ENCODE measurements at regions not wholly inside any gene's neighbourhood (a gene's known extent, or its start where the extent isn't known, plus 50 kb on each side); places are given as distances from the start of the nearest gene placed in this dataset.

DNA sequence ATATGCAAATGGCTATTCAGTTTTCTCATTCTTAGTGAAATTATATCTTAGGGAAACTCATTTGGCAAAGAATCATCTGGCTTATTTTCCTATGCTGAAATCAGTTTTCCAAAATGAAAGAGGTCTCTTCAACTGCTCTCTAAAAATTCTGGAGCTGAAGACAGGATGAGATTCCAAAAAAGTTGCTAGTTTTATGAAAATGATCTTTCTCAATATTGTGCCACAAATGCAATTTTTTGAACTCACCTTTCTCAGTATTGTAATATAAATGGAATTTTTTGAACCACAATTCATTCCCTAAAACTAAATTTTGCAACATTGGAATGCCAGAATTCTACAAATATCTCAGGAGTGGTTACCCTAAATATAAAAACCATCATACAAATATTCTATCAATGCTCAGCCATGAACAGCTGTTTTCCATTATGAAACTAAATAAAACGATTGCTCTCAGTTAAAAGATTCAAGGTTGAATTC is 147.7 kb upstream of the PKDCC start:
- H3K27me3 ChIP-seq (ENCODE audit: control insufficient read depth in 4 of 4, insufficient read depth in 4 of 4, low read length in 3 of 4) = no peaks in the 10 kb centered on the region
- no peak overlapping the region for H3K9ac ChIP-seq (ENCODE audit: low read depth in 1 of 2, low read length in 2 of 2)
- no peak overlapping the region for H3K27ac ChIP-seq (ENCODE audit: low read depth in 1 of 2, low read length in 2 of 2)
- H3K36me3 ChIP-seq (ENCODE audit: control insufficient read depth in 4 of 4, insufficient read depth in 3 of 4, low read depth in 1 of 4, low read length in 3 of 4) = no peaks in the 10 kb centered on the region
- no peak for TF ChIP-seq GABPA (IDR thresholded peaks at IDR 0.05 in 1 of 2, conservative IDR thresholded peaks at IDR 0.05 in 1 of 2)
- no peak for TF ChIP-seq REST (IDR thresholded peaks at IDR 0.05)
- no peak for TF ChIP-seq HNF4A (conservative IDR thresholded peaks at IDR 0.05)
- no peak for TF ChIP-seq EGR1 (IDR thresholded peaks at IDR 0.05; ENCODE audit: low read depth in 2 of 2)
- TF ChIP-seq MAX (IDR thresholded peaks at IDR 0.05) = no peak
- TF ChIP-seq YY1 (IDR thresholded peaks at IDR 0.05) = no peak
- no peak for TF ChIP-seq HNF4G (IDR thresholded peaks at IDR 0.05)
- TF ChIP-seq, protein P1, sequence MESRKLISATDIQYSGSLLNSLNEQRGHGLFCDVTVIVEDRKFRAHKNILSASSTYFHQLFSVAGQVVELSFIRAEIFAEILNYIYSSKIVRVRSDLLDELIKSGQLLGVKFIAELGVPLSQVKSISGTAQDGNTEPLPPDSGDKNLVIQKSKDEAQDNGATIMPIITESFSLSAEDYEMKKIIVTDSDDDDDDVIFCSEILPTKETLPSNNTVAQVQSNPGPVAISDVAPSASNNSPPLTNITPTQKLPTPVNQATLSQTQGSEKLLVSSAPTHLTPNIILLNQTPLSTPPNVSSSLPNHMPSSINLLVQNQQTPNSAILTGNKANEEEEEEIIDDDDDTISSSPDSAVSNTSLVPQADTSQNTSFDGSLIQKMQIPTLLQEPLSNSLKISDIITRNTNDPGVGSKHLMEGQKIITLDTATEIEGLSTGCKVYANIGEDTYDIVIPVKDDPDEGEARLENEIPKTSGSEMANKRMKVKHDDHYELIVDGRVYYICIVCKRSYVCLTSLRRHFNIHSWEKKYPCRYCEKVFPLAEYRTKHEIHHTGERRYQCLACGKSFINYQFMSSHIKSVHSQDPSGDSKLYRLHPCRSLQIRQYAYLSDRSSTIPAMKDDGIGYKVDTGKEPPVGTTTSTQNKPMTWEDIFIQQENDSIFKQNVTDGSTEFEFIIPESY (IDR thresholded peaks at IDR 0.05) = no peak
- TF ChIP-seq JUND (IDR thresholded peaks at IDR 0.05) = no peak
- TF ChIP-seq FOXA1 (IDR thresholded peaks at IDR 0.05) = no peak
- TF ChIP-seq CTCF (IDR thresholded peaks at IDR 0.05; ENCODE audit: low read depth, low read length, missing input control) = no peak
- no peak for TF ChIP-seq FOXA2 (IDR thresholded peaks at IDR 0.05)
- TF ChIP-seq RXRA (IDR thresholded peaks at IDR 0.05) = no peak
- no peak for TF ChIP-seq NR2F2 (IDR thresholded peaks at IDR 0.05)
- TF ChIP-seq SP1 (IDR thresholded peaks at IDR 0.05) = no peak
- TF ChIP-seq TAF1 (conservative IDR thresholded peaks at IDR 0.05) = no peak
- no peak for TF ChIP-seq RAD21 (IDR thresholded peaks at IDR 0.05)
- WGBS = 85% methylated on average over 1 of the region's 1 CpG
- no peaks in the 10 kb centered on the region for H3K9me3 ChIP-seq (ENCODE audit: control insufficient read depth in 4 of 4, low read length in 3 of 4)
- peaks cover 2 to 11% (median 5%) of the 10 kb centered on the region in 4 donors for H3K4me1 ChIP-seq (ENCODE audit: control insufficient read depth in 4 of 4, insufficient read depth in 4 of 4, low read length in 3 of 4)
- DNase-seq (ENCODE audit: low spot score) = no peak
- no peak overlapping the region for H3K4me3 ChIP-seq (ENCODE audit: low read depth in 1 of 3, low read length in 3 of 3)

DNA sequence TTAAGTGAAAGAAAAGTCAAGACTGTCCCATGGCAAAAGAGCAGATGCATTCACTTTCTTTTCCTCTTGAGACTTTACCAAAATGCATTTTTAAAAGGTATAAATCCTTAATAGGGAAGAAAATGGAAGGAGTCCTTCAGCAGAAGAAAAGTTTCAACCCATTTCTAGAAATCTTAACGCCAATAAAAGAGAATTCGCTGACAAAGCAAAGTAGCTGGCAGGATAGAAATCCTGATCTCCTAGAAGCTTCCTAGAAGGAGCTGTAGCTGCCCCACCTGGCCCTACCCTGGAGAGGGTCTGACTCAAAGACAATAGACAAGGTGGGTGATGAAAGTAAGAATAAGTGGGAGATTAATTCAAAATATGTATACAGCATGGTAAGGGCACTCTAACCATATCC is 144.9 kb upstream of the PKDCC start:
- H3K36me3 ChIP-seq (ENCODE audit: control insufficient read depth in 4 of 4, insufficient read depth in 3 of 4, low read depth in 1 of 4, low read length in 3 of 4) = no peaks in the 10 kb centered on the region
- no peak for DNase-seq (ENCODE audit: low spot score)
- H3K9ac ChIP-seq (ENCODE audit: low read depth in 1 of 2, low read length in 2 of 2) = no peak overlapping the region
- peaks cover 11 to 28% (median 22%) of the 10 kb centered on the region in 4 donors for H3K4me1 ChIP-seq (ENCODE audit: control insufficient read depth in 4 of 4, insufficient read depth in 4 of 4, low read length in 3 of 4)
- 95% methylated on average over 2 of the region's 2 CpGs for WGBS
- H3K4me3 ChIP-seq (ENCODE audit: low read depth in 1 of 3, low read length in 3 of 3) = no peak overlapping the region
- no peaks in the 10 kb centered on the region for H3K27me3 ChIP-seq (ENCODE audit: control insufficient read depth in 4 of 4, insufficient read depth in 4 of 4, low read length in 3 of 4)
- no peak for TF ChIP-seq RAD21 (IDR thresholded peaks at IDR 0.05)
- TF ChIP-seq REST (IDR thresholded peaks at IDR 0.05) = no peak
- TF ChIP-seq JUND (IDR thresholded peaks at IDR 0.05) = no peak
- TF ChIP-seq EGR1 (IDR thresholded peaks at IDR 0.05; ENCODE audit: low read depth in 2 of 2) = no peak
- H3K9me3 ChIP-seq (ENCODE audit: control insufficient read depth in 4 of 4, low read length in 3 of 4) = no peaks in the 10 kb centered on the region
- H3K27ac ChIP-seq (ENCODE audit: low read depth in 1 of 2, low read length in 2 of 2) = no peak overlapping the region
